ENCODE measurements at regions not wholly inside any gene's neighbourhood (a gene's known extent, or its start where the extent isn't known, plus 50 kb on each side); places are given as distances from the start of the nearest gene placed in this dataset.

DNA sequence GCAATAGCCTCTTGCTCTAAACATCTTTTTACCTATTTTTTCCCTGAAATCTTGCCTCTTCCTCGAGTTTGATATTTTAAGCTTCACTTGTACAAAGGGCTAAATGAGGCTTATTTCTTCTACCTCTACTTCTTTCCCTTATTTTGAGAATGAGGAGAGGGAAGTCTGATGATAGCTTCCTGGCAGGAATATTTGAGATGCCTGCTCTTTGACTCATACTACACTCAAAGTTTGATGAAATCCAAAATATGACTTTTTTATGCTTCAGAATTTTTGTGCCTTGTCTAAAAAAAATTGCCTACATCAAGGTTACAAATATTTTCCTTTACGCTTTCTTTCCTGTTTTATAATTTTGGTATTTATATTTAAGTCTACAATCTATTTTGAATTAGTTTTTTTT lies 624.4 kb upstream of the PLXNA2 start:
- DNase-seq: no peak
- intact Hi-C loops (cut with DNase I): no loop called here

DNA sequence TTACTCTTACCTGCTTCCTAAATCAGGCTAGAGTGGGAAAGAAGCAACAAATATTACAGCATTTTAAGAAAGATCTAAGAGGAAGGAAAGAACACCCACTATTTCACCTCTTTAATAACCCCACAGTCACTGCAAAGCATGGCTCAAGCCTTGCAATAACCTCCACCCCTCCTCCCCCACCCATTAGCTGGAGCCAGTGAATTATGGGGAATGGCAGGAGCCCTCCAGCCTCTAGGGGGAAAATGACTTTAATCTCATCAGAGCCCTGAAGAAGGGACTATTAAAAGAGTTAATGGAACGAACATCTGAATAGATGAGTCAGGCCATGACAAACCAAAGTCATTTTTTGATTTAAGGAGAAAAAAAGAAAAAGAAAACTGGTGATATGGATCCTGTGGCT lies 630.7 kb upstream of the PLXNA2 start:
- intact Hi-C loops (cut with DNase I): no loop called here
- no peak for DNase-seq

DNA sequence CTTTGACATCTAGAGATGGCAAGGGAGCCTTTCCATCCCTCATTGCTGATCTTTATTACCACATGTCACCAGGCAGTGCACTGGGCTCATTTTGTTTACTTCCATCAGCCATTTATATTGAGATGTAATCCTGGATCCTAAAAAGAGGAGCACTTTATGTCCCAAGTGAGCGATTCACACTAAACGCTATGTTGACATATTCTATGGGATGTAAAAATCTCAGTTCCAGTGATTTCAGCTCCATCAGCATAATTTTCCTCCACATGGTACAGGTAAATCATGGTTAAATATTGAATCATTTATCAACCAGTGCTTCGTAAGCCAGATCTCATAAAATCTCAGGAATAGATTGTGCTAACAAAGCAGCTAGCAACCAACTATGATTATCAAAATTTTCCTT lies 634.8 kb upstream of the PLXNA2 start:
- DNase-seq: no peak
- intact Hi-C loops (cut with DNase I): no loop called here

DNA sequence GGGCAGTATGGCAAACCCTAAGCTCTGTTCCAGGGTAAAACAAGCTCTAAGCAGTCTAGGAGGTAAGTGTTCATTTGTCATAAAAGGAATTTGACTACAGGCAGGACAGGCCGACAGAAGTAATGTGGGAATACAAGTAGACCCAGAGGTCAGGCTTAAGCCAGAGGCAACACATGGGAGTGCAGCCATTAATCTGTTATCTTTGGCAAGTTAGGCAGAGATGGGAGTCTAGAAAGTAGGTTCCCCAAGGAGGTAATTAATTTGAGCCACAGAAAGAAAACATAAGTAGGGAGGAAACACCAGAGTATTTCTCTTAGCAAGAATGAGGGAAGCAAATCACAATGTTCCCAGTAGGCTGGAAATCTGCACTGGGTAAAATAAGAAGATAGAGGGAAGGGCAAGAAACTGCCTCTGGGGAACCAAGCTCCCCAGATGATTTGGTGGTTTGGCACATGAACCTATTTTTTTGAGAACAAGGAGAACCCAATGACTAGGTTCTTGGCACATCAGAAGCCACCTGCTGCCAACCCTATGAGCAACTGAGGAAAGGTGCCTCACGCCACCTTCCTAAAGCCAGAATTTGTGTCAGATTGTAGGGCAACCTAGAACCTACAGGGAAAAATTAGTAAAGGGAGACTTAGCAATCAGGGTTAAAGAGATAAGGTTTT lies 636.4 kb upstream of the PLXNA2 start:
- no peak for DNase-seq
- intact Hi-C loops (cut with DNase I): no loop called here

DNA sequence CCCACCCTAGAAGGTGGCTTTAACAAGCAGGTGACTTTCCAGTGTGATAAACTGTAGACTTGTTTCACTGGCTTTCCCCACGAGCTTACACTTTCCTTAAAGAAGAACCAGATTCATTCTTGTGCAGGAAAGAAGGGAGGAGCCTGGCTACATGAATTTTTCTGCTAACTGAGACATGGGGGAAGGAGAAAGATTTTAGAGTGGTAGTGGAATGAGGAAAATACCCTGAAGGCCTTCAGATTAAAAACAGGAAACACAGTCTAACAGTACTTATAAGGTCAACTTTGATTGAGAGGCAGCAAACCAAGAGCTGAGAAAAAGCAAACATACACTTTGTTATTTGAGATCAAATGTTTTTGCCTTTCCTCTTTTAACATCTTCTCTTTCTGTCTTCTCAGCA lies 640.9 kb upstream of the PLXNA2 start:
- no peak for DNase-seq
- intact Hi-C loops (cut with DNase I): no loop called here

DNA sequence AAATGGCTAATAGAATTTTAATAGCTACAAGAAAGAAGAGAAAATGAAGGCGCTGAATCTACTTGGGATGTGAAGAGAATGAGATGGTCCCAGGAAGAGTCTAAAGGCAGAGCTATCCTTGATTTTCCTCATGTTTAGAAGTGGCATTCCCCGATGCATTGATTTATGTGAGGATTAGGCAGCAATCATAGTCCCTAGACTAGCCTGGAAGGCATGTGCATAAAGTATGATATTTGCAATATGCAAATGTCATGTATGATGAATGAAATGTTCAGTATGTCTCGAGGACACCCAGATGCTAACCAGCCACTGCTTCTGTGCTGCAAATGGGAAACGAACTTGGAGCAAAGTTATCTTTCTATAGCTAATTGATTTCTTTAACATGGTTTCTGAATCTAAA lies 641.5 kb upstream of the PLXNA2 start:
- no peak for DNase-seq
- intact Hi-C loops (cut with DNase I): no loop called here

DNA sequence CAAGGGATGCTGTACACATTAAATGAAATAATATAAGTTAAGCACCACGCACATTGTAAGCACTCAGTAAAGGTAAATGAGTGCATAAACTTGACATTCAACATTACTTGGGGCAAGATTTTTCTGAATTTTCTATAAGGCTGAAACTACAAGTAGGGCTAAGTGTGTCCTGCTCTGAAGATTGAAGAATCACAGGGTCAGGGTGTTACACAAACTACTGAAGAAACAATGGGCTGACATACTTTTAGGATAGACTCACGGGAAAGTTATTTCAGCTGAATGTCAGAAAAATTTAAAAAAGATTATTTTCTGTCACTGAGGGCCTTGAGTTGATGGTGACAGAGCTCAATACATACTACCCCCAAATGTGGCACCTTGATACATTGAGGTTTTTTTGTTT lies 644.2 kb upstream of the PLXNA2 start:
- intact Hi-C loops (cut with DNase I): no loop called here

DNA sequence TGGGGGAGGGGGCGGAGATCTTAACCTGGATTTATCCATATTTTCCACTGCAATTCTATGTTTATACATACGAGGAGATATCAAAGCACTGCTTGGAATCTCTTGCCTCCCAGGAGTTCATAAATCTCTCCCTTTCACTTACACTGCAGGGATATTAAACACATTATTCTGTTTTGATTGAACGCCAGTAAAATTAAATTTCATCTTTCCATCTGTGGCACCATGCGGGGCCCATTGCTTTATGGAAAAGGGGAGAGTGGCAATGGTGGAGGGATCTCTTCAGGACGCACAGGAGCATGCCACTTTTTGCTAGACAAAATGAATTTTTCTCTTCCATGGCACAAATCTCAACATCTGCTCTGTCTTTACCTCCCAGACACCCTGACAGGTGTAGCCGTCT lies 648.0 kb upstream of the PLXNA2 start:
- intact Hi-C loops (cut with DNase I): no loop called here
- DNase-seq: no peak

More for the DNA sequence above, 644.2 kb upstream of the PLXNA2 start:
- no peak for DNase-seq

DNA sequence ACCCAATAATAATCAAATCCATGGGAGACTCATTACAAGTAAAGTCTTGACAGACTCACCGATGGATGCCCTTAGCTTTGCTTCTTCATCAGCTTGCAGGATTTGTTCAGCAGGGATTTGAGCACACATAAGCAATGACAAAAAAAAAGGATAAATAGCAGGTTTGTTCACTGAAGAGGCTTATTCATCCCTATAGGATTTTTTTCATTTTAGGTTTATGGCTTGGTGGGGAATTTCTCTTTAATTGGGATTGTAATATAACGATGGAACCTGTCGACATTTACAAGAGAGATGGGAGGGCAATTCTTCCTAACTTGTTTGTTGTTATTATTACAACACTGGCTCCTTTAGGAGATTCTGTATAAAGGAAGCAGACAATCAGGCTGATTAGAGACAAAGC lies 649.1 kb upstream of the PLXNA2 start:
- no peak for DNase-seq
- intact Hi-C loops (cut with DNase I): no loop called here

DNA sequence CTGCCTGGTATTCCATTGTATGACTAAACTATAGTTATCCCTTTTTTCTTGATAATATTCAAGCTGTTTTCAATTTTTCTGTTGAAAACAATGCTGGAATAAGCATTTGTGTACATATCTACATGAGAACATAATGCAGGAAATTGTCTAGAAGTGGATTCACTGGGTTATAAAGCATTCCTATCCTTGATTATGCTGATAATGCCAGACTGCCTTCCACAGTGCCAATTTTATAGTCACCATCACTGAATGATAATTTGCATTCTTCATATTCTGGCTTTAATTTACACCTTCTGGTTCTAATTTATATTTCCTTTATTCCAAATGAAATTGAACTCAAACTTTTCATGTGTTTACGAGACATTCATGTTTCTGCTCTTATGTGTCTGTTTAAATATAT lies 651.0 kb upstream of the PLXNA2 start:
- DNase-seq: no peak
- intact Hi-C loops (cut with DNase I): no loop called here

DNA sequence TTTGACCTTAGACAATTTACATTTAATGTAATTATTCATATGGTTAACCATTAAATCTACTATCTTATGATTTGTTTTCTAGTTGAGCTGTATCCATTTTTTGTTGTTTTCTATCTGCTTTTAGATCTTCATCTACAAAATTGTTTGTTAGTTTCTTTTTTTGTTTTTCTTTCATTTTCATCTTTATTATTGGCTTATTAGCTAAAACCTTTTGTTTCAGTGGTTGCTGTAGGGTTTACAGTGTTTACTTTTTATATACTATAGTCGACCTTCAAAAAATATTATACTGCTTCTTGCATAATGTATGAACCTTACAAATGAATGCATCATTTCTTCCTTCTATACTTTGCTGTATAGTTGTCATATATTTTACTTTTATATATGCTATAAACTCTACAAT lies 651.6 kb upstream of the PLXNA2 start:
- no peak for DNase-seq
- intact Hi-C loops (cut with DNase I): no loop called here

DNA sequence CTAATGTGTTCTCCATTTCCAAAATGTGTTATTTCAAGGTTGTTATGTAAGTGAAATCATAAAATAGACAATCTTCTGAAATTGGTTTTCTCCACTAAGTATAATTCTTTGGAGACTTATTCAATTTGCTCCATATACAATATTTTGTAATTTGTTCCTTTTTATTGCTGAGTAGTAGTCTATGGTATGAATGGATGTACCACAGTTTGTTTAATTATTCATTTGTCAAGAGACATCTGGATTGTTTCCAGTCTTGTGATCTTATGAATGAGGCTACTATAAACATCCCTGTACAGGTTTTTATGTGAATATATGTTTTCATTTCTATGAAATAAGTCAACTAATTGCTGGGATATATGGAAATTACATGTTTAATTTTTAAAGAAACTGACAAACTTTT lies 652.6 kb upstream of the PLXNA2 start:
- no peak for DNase-seq
- intact Hi-C loops (cut with DNase I): no loop called here

DNA sequence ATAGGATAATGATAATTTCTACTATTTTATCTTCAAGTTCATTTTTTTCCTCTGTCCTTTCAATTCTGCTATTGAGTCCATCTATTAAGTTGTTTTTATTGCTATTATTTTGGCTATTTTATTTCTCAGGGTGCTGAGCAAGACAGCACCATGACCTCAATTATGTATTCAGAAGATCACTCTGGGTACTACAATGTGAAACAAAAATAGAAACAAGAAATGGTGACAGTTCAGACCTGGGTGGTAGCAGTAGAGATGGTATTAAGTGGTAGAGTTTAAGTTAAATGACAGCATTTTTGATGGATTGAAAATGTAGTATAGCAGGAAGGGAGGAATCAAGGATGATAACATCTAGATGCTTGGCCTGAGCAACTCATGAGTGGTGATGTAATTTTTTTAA lies 655.3 kb upstream of the PLXNA2 start:
- no peak for DNase-seq
- intact Hi-C loops (cut with DNase I): no loop called here

DNA sequence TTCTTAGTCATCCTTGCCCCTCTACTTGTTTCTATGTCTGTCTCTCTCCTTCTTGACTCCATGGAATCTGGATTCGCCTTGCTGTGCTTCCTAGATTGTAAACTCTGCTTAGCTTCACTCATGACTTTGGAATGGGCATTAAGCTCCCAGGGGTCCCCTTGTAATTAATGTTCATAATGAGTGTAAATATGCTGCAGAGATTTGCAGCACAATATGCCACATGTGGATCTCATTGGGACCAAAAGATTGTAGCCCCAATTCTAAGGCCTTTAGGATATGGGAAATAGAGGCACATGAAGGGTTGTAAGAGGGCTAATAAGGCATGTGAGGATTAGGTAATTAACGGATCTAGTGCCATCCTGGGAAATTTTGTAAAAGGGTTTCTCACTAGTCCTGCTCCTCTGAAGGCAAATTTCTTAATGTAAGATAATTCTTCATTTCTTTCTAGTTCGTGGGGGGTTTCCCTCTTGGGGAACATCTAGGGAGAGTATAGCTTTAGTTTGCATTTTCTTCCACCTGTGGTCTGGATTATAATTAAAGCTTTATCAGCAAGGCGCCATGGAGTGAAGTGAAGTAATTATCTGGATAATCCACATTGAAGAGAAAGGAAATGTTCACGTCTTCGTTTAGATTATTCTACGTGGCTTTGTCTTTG lies 659.2 kb upstream of the PLXNA2 start:
- no peak for DNase-seq
- intact Hi-C loops (cut with DNase I): no loop called here

DNA sequence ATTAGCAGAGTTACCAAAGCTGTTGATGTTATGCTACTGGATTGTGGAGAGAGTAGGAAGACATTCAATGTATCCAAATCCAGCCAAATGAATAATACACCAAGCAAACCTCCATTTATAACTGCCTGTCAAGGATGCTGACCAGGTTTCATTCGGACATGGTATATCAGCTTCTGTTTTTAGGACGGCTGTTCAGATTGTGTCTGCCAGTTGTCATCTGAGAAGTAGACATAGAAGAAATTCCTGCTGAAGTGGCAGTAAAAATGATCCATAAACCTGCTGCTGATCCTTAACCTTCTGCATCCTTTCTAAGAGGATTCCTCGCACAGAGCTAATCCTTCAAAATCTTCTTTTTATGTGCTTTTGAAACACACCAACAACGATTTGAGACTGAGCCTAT lies 663.6 kb upstream of the PLXNA2 start:
- no peak for DNase-seq
- intact Hi-C loops (cut with DNase I): no loop called here

DNA sequence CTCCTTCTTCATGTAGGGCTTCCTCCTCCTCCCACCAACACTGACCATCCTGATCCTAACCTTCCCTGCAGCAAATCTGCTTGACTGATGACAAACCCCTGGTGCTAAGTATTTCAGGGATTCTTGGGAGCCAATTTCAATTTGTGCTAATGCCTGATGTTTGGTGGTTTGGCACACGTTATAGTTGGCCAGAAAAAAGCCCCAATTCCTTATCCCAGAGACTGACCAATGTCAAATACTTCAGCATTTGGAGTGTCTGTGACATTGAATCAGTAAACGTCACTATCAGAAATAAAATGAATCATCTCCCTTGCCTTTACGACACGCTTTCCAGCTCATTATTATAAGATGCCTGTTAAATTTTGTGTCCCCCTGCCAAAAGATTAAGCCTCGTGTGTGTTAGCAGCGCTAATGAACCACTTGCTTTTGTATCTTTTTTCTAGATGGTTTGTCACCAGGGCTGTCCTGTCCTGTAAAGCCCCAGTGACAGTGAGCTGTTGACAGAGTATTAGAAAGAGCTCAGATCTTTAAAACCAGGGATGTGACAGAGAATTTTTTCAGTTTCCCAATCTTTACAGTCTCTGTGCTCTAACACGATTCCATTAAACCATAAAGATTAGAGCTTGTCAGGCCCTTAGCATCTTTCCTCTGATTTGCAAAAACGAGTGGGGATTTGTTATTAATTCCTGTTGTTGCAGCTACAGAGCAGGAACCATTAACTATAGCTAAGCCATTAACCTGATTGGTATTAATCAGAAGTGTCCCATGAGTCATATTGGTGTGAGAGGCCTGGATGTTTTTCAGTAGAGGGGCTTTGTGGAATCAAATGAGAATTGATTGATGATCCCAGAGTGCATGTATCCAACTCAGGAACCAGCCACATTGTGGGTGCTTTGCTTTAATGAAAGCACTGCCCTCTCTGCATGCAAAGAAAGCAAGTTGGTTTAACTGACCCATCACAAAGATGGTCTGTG lies 665.1 kb upstream of the PLXNA2 start:
- DNase-seq: no peak
- intact Hi-C loops (cut with DNase I): no loop called here

DNA sequence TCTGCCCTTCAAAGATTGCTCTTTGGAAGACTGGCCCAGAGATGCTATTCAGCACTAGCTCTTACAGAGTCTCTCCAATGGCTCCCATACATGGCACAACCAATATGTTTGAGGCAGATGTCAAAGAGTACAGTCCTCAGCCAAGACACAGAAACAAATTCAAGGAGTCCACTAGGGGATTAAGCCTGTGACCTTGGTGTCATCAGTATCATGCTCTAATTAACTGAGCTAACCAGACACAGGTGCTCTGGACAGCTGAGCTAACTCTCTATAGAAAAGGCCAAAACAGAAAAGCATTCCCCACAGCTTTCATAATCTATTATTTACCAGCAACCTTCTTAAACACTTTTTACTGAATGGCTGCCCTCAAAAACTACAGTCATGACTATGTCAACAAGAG lies 666.0 kb upstream of the PLXNA2 start:
- DNase-seq: no peak
- intact Hi-C loops (cut with DNase I): no loop called here

DNA sequence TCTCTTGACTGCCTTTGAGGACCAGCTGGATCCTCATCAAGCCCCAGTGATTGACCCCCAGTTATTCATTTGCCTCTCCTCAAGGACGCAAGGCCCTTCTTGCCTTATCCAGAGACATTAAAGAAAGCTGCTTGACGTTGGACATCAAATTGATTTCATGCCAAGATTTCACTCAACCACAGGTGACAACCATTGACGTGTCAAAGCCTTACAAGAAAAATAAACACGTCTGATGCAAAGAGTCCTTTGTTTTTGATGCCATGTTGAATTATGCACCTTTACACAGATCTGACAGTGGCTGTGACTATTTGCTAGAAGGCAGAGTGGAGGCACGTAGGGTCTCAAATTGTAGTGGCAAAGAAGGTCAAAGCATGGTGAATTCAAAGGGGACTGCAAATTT lies 666.2 kb upstream of the CAMK1G start:
- DNase-seq: no peak
- intact Hi-C loops (cut with DNase I): no loop called here

DNA sequence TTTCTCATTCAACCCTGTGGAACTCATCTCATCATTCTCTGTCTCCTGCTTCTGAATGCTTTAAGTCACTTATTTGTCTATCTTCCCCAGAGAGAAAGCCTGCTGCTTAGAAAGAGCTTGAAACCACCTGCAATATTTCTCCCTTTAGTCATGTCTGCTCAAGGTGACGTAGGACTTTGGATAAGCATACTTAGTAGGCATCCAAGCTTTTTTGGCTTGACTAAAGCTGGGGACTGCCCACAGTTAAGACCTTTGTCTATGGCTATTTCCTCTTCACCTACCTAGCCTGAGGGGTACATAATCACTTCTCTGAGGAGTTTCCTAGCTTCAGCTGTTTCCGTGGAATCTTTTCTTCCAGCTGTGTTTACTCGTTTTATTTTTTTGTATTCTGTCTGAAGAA lies 665.8 kb upstream of the CAMK1G start:
- DNase-seq: no peak
- intact Hi-C loops (cut with DNase I): no loop called here

DNA sequence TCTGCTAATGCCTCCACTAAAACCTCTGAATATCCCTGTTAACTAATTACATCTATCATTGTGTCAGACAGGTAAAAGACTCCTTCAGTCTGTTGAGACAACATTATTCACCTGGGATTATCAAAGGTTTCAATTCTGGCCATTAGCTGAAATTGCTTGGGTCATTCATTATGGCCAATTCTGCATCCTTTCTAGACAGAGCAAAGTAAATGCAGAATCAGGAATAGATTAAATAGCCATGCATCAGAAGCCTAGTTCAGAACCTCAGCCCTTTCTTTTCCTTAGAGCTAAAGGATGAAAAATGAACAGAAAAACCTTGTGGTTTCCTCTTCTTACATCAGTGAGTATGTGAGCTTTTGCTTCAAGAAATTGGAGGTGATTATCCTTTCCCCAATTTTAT lies 665.4 kb upstream of the CAMK1G start:
- DNase-seq: no peak
- intact Hi-C loops (cut with DNase I): no loop called here

DNA sequence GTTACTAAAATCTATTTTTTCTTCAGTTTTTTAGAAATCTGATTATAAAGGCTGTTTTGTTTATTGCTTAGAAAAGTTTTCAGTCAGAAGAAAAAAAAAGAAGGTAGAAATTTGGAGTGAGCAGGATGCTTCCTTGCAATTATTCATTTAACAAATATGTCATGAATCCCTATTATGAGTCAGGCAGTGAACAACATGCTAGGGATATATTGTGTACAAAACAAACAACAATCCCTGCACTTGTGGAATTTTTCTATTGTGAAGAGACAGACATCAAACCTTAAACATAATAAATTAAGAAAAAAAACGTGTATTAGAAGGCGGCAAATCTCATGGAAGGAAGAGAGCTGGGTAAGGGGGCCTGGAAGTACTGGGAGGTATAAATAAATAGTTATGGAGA lies 664.1 kb upstream of the CAMK1G start:
- DNase-seq: no peak
- intact Hi-C loops (cut with DNase I): no loop called here

DNA sequence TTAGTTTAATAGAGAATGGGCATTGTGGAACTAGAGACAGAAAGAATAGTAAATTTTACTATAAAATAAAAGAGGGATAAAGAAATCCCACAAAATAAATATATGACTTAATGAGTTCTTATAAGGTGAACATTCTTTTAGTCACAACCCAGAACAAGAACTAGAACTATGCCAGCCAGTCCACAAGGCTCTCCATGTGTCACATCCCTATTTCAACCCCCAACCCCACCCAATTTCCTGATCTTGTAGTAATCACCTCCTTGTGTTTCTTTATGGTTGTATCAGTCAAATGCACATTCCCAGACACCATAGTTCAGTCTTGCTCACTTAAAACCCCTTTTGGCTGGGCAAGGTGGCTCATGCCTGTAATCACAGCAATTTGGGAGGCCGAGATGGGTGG lies 662.3 kb upstream of the CAMK1G start:
- no peak for DNase-seq
- intact Hi-C loops (cut with DNase I): no loop called here

Data from posterior cingulate gyrus (tissue), 11 donors.